OCI-LY1 (cell line): ENCODE measurements at regions not wholly inside any gene's neighbourhood (a gene's known extent, or its start where the extent isn't known, plus 50 kb on each side); places are given as distances from the start of the nearest gene placed in this dataset.

Experiments
- CTCF ChIP-seq: fragments of 200-600 bp; sonication (generic), shearing (Covaris generic); IDR thresholded peaks from 2 replicates; pipeline ENCODE4 v1.5.1; 2017; ENCODE audit warnings: mild to moderate bottlenecking, antibody characterized with exemption, low read length, moderate library complexity, mixed read lengths
- EZH2 ChIP-seq: fragments of 200-600 bp; sonication (generic), shearing (Covaris generic); IDR thresholded peaks from 2 replicates; pipeline ENCODE4 v1.8.0; 2017; ENCODE audit warnings: borderline replicate concordance, mixed run types, mild to moderate bottlenecking, antibody characterized with exemption, low read length, moderate library complexity, mixed read lengths

- TF ChIP-seq CTCF (no peak), EZH2 (no peak)
Measured at GRCh38 chr18:52227536-52227935, 112.5 kb upstream of the DCC start.
